Endodermal cell (in vitro differentiated cells): ENCODE measurements at regions not wholly inside any gene's neighbourhood (a gene's known extent, or its start where the extent isn't known, plus 50 kb on each side); places are given as distances from the start of the nearest gene placed in this dataset.

ENCODE experiments used
- DNase-seq: peaks from one replicate; pipeline ENCODE4 v3.0.0-alpha.2; 2017
- H3K27ac ChIP-seq: 2 replicates; pipeline ENCODE4 v1.5.1; 2013; ENCODE audit warnings: mild to moderate bottlenecking, low read depth, low read length, moderate library complexity
- H3K27me3 ChIP-seq: 2 replicates; pipeline ENCODE4 v1.6.1; 2013; ENCODE audit warnings: mild to moderate bottlenecking, low read length, moderate library complexity; ENCODE audit not compliant: insufficient read depth, control insufficient read depth, poor library complexity, severe bottlenecking
- H3K36me3 ChIP-seq: 2 replicates; pipeline ENCODE4 v1.7.0; 2013; ENCODE audit warnings: mild to moderate bottlenecking, low read length, moderate library complexity; ENCODE audit not compliant: control insufficient read depth, insufficient read depth
- H3K4me1 ChIP-seq: one replicate; pipeline ENCODE4 v1.7.0; 2013; ENCODE audit warnings: low read length; ENCODE audit not compliant: control insufficient read depth, insufficient read depth
- H3K4me3 ChIP-seq: 2 replicates; pipeline ENCODE4 v1.5.1; 2013; ENCODE audit warnings: mild to moderate bottlenecking, low read length, moderate library complexity
- H3K9ac ChIP-seq: 2 replicates; pipeline ENCODE4 v1.6.1; 2013; ENCODE audit warnings: mild to moderate bottlenecking, low read length, moderate library complexity; ENCODE audit not compliant: poor library complexity, severe bottlenecking; ENCODE audit errors: extremely low read depth
- H3K9me3 ChIP-seq: 2 replicates; pipeline ENCODE4 v1.6.1; 2013; ENCODE audit warnings: mild to moderate bottlenecking, low read length, moderate library complexity; ENCODE audit not compliant: control insufficient read depth
- H3K27ac Mint-ChIP-seq: 2 replicates; pipeline ENCODE4 v1.8.0; 2020; ENCODE audit warnings: mixed read lengths
- H3K27me3 Mint-ChIP-seq: 2 replicates; pipeline ENCODE4 v1.8.0; 2021; ENCODE audit warnings: mild to moderate bottlenecking, mixed read lengths; ENCODE audit not compliant: insufficient read depth
- H3K36me3 Mint-ChIP-seq: 2 replicates; pipeline ENCODE4 v1.8.0; 2020; ENCODE audit warnings: low read depth, mixed read lengths
- H3K4me1 Mint-ChIP-seq: 2 replicates; pipeline ENCODE4 v1.8.0; 2020; ENCODE audit warnings: mixed read lengths
- H3K4me3 Mint-ChIP-seq: 2 replicates; pipeline ENCODE4 v1.8.0; 2020; ENCODE audit warnings: mild to moderate bottlenecking, moderate library complexity, mixed read lengths
- H3K9me3 Mint-ChIP-seq: 2 replicates; pipeline ENCODE4 v1.8.0; 2020; ENCODE audit warnings: mild to moderate bottlenecking, mixed read lengths
- CTCF ChIP-seq: fragments of 200-600 bp; sonication (generic); conservative IDR thresholded peaks from 2 replicates; pipeline ENCODE4 v1.5.0; 2021; ENCODE audit warnings: antibody characterized with exemption, mild to moderate bottlenecking
- WGBS, 2 experiments: methylation state at CpG; one replicate each; pipeline versions ENCODE4 v1.1.5 to v1.1.7; 2013; ENCODE audit warnings: missing lambda C conversion rate in 2 of 2, mixed read lengths in 1 of 2; ENCODE audit not compliant: insufficient coverage in 1 of 2, insufficient read length in 1 of 2; 5-methylcytosine and 5-hydroxymethylcytosine counted together

GRCh38 chr14:34283590-34283989 lies 178.4 kb downstream of the SPTSSA start:
- H3K27ac ChIP-seq = no peak overlapping the region
- H3K9me3 Mint-ChIP-seq = peaks cover 55% of the 10 kb centered on the region
- H3K4me3 ChIP-seq = no peak overlapping the region
- H3K4me1 ChIP-seq = no peaks in the 10 kb centered on the region
- H3K36me3 Mint-ChIP-seq = peaks cover 3% of the 10 kb centered on the region
- H3K27me3 ChIP-seq = no peaks in the 10 kb centered on the region
- peaks cover 33% of the 10 kb centered on the region for H3K9me3 ChIP-seq
- no peaks in the 10 kb centered on the region for H3K36me3 ChIP-seq
- peaks cover 9% of the 10 kb centered on the region for H3K4me1 Mint-ChIP-seq
- H3K9ac ChIP-seq = no peak overlapping the region
- DNase-seq = no peak
- no peak overlapping the region for H3K27ac Mint-ChIP-seq
- TF ChIP-seq CTCF = no peak
- H3K4me3 Mint-ChIP-seq = no peak overlapping the region
- H3K27me3 Mint-ChIP-seq = peaks cover 80% of the 10 kb centered on the region

GRCh38 chr14:34277191-34277590 lies 184.8 kb downstream of the SPTSSA start:
- Mint-ChIP-seq H3K4me3 (no peak overlapping the region), H3K36me3 (peaks cover 3% of the 10 kb centered on the region), H3K27ac (no peak overlapping the region), H3K4me1 (peaks cover 16% of the 10 kb centered on the region), H3K27me3 (peaks cover 31% of the 10 kb centered on the region), H3K9me3 (peaks cover 30% of the 10 kb centered on the region)
- Histone ChIP-seq H3K4me3 (no peak overlapping the region), H3K27ac (no peak overlapping the region), H3K36me3 (no peaks in the 10 kb centered on the region), H3K9ac (no peak overlapping the region), H3K27me3 (no peaks in the 10 kb centered on the region), H3K4me1 (no peaks in the 10 kb centered on the region), H3K9me3 (peaks cover 22% of the 10 kb centered on the region)
- TF ChIP-seq CTCF = no peak
- DNase-seq = no peak

- peaks cover 14% of the 10 kb centered on the region for H3K9me3 Mint-ChIP-seq
- H3K36me3 Mint-ChIP-seq = no peaks in the 10 kb centered on the region
- H3K4me3 Mint-ChIP-seq = no peak overlapping the region
- no peaks in the 10 kb centered on the region for H3K4me1 ChIP-seq
- H3K4me1 Mint-ChIP-seq = peaks cover 16% of the 10 kb centered on the region
- DNase-seq = no peak
- no peak overlapping the region for H3K27ac Mint-ChIP-seq
- H3K27ac ChIP-seq = no peak overlapping the region
- H3K27me3 ChIP-seq = no peaks in the 10 kb centered on the region
- H3K4me3 ChIP-seq = no peak overlapping the region
- no peaks in the 10 kb centered on the region for H3K36me3 ChIP-seq
- WGBS, 2 experiments = 80% methylated on average over 1 of the region's 1 CpG
- peaks cover 23% of the 10 kb centered on the region for H3K27me3 Mint-ChIP-seq
- no peak for TF ChIP-seq CTCF
- no peak overlapping the region for H3K9ac ChIP-seq
- H3K9me3 ChIP-seq = peaks cover 9% of the 10 kb centered on the region
These were observed 186.5 kb downstream of the SPTSSA start for GRCh38 chr14:34275530-34275929.
